SU-DHL-6 (cell line): ENCODE measurements at regions not wholly inside any gene's neighbourhood (a gene's known extent, or its start where the extent isn't known, plus 50 kb on each side); places are given as distances from the start of the nearest gene placed in this dataset.

Experiments
- EZH2phosphoT487 ChIP-seq: fragments of 200-600 bp; sonication (generic), shearing (Covaris generic); conservative IDR thresholded peaks from 2 replicates; pipeline ENCODE4 v1.6.1; 2018; ENCODE audit warnings: mild to moderate bottlenecking, antibody characterized with exemption, low read length, moderate library complexity, mixed read lengths
- TF ChIP-seq, protein P1 (sequence below): fragments of 200-600 bp; sonication (generic); IDR thresholded peaks from one replicate; pipeline ENCODE4 v1.5.1; 2017; ENCODE audit warnings: antibody characterized with exemption, mild to moderate bottlenecking, low read length, moderate library complexity; ENCODE audit not compliant: insufficient read depth, poor library complexity, severe bottlenecking

DNA sequence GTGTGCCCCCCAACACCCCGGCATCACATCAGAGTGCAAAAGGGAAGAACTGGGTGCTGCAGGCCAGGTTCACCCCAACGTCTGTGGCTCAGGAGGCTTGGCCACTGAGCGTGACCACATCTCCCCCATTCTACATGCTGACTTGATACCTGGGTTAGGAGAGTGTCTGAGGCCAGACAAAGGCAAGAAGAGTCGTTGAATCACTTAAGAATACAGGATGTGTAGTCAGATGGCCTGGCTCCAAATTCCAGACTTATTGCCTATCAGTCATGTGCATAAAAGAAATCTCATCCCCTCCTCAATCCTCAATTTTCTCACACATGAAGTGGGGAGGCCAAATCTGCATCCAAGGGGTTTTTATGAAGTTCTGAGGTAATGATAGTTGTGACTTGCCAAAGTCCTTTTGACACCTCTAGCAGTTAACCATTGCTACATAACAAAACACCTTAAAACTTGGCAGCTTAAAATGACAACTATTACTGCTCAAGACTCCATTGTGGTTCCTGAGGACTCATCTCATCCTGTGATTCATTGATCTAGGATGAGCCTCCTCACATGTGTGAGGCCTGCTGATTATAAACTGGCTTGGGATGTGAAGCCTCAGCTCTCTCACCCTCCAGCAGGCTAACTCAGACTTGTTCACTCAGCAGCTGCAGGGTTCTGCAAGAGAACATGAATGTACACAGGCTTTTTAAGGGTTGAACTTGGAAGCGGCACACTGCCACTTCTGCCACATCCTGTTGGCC, 138.8 kb upstream of the TLE3 start:
- TF ChIP-seq, protein P1, sequence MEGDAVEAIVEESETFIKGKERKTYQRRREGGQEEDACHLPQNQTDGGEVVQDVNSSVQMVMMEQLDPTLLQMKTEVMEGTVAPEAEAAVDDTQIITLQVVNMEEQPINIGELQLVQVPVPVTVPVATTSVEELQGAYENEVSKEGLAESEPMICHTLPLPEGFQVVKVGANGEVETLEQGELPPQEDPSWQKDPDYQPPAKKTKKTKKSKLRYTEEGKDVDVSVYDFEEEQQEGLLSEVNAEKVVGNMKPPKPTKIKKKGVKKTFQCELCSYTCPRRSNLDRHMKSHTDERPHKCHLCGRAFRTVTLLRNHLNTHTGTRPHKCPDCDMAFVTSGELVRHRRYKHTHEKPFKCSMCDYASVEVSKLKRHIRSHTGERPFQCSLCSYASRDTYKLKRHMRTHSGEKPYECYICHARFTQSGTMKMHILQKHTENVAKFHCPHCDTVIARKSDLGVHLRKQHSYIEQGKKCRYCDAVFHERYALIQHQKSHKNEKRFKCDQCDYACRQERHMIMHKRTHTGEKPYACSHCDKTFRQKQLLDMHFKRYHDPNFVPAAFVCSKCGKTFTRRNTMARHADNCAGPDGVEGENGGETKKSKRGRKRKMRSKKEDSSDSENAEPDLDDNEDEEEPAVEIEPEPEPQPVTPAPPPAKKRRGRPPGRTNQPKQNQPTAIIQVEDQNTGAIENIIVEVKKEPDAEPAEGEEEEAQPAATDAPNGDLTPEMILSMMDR = no peak
- TF ChIP-seq EZH2phosphoT487 = no peak
